Breast epithelium (tissue), 3 donors: ENCODE measurements at regions not wholly inside any gene's neighbourhood (a gene's known extent, or its start where the extent isn't known, plus 50 kb on each side); places are given as distances from the start of the nearest gene placed in this dataset.

Experiments used
- POLR2AphosphoS5 ChIP-seq, 3 donors: sonication (generic); formaldehyde crosslinking; IDR thresholded peaks; one replicate each; pipeline ENCODE4 v1.6.1; 2017; ENCODE audit warnings: antibody characterized with exemption in 3 of 3
- TF ChIP-seq, protein P1 (sequence below), 3 donors: fragments of 450-650 bp; IDR thresholded peaks; one replicate each; pipeline ENCODE4 v1.5.1; 2016 to 2017; ENCODE audit warnings: antibody characterized with exemption in 3 of 3, mild to moderate bottlenecking in 3 of 3, moderate library complexity in 3 of 3

DNA sequence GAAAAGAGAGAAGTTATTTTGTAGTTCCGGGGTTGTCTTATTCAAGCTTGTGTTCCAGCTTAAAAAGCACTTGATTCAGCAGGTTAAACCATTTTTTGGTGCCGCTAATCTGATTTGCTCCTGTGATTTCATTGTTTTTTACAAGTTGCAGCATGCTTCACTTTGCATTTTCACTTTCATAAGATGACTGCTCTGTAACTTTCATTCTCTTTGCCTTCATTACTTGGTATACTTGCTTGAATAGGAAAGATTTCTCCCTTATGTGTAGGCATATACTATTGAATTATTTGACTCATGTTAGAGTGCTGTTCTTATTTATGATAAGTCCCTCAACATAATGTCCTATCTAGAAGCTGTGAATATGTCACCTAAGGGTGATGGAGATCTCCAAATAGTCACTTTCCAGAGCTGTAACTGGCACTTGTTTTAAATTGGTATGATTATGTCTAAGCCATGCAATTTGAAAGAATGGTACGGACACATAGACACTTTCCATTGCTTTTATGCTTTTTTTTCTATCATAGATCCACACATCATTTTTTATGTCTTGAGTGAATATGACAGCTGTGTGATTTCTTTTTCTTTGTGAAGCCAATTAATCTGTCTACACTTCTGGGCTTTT, 254.5 kb downstream of the DSEL start:
- TF ChIP-seq POLR2AphosphoS5 (IDR thresholded peaks at IDR 0.05): no peak
- TF ChIP-seq, protein P1, sequence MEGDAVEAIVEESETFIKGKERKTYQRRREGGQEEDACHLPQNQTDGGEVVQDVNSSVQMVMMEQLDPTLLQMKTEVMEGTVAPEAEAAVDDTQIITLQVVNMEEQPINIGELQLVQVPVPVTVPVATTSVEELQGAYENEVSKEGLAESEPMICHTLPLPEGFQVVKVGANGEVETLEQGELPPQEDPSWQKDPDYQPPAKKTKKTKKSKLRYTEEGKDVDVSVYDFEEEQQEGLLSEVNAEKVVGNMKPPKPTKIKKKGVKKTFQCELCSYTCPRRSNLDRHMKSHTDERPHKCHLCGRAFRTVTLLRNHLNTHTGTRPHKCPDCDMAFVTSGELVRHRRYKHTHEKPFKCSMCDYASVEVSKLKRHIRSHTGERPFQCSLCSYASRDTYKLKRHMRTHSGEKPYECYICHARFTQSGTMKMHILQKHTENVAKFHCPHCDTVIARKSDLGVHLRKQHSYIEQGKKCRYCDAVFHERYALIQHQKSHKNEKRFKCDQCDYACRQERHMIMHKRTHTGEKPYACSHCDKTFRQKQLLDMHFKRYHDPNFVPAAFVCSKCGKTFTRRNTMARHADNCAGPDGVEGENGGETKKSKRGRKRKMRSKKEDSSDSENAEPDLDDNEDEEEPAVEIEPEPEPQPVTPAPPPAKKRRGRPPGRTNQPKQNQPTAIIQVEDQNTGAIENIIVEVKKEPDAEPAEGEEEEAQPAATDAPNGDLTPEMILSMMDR (IDR thresholded peaks at IDR 0.05): no peak
